ENCODE measurements at regions not wholly inside any gene's neighbourhood (a gene's known extent, or its start where the extent isn't known, plus 50 kb on each side); places are given as distances from the start of the nearest gene placed in this dataset.

DNA sequence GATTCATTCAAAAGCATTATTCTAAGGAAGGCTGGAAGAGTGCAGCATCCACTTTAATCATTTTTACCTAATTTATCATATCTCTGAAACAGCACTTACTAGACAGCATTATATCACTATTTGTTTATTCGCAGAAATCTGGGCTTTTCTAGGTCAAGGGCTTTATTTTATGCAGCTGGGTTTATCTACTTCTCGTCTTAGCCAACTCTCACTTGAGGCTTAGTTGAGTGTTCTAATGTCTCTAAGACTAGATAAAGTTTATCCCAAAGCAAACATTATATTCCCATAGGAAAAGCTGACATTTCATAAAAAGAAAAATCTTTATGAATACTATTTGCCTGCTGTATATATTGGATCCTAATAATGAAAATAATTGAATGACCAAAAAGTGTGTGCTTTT, 720.8 kb upstream of the FLRT2 start:
- Mint-ChIP-seq H3K9me3 (peaks cover 4% of the 10 kb centered on the region), H3K27me3 (no peaks in the 10 kb centered on the region), H3K27ac (no peak overlapping the region), H3K4me3 (no peak overlapping the region), H3K4me1 (no peaks in the 10 kb centered on the region), H3K36me3 (no peaks in the 10 kb centered on the region)
- ATAC-seq, result no peak

DNA sequence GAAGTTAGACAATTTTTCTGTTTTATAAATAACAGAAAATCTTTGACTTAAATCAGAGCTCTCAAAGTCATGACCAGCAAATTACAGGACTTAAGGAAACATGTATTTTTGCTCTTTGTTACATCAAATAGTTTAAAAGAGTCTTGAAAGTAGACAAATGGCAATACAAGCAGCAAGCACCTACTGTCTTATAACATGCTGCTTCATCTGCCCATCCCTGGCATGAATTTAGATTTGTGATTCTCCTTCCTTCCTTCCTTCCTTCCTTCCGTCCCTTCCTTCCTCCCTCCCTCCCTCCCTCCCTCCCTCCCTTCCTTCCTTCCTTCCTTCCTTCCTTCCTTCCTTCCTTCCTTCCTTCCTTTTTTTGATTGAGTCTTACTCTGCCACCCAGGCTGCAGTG, 715.6 kb upstream of the FLRT2 start:
- no peak for ATAC-seq
- no peak overlapping the region for H3K4me3 Mint-ChIP-seq
- no peaks in the 10 kb centered on the region for H3K27me3 Mint-ChIP-seq
- H3K36me3 Mint-ChIP-seq, result no peaks in the 10 kb centered on the region
- H3K4me1 Mint-ChIP-seq, result no peaks in the 10 kb centered on the region
- no peak overlapping the region for H3K27ac Mint-ChIP-seq
- peaks cover 7% of the 10 kb centered on the region for H3K9me3 Mint-ChIP-seq

DNA sequence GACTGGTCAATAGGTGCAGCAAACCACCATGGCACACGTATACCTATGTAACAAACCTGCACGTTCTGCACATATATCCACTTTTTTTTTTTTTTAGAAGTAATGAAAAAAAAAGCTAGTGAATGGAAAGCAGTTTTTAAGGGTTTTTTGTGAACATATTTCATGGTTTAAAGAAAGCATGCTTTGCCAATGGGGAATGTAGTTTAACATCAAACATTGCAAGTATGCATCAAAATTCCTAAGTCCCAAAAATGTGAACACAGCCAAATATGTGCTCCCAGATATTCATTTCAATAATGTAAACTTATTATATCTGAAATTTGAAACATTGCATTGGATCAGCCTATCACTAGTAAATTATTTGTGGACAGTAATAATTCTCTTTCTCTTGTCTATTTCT, 710.4 kb upstream of the FLRT2 start:
- H3K9me3 Mint-ChIP-seq, result peaks cover 16% of the 10 kb centered on the region
- ATAC-seq, result no peak

DNA sequence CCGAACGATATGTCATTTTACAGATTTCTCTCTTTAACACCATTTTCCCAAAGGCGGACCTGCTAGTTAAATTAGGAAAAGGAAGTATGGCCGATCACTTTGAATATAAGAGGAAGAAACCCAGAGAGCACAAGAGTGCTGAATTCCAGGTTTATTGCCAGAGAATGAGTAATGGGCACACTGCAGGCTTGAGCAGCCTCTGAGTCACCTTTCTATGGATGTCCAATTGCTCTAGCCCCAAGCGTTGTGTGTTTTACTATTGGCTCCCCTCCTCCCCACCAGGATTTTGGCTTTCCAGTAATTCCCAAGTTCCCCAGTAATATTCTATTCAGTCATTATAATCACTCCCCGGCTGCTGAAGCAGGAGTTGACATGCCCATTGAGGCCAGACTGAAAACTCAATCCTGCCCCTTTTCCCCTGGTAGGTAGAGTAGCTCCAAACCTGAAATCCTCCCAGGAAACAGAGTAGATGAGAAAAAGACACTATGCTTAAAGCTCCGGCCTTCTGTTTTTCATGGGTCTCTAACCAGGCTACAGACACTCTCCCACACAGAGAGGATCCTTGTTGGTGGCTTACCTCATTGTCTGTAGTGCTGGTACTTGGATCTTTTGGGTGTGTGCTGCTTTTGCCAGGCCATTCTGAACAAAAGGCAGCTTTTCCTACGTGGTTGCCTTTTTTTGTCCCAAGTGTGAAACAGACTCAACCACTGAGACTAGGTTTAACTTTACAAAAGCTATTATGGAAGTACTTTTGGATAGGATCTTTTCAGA, 704.3 kb upstream of the FLRT2 start:
- Mint-ChIP-seq H3K27ac (no peak overlapping the region), H3K27me3 (no peaks in the 10 kb centered on the region), H3K9me3 (peaks cover 8% of the 10 kb centered on the region), H3K36me3 (no peaks in the 10 kb centered on the region), H3K4me3 (no peak overlapping the region), H3K4me1 (no peaks in the 10 kb centered on the region)
- no peak for ATAC-seq

More for the DNA sequence above, 710.4 kb upstream of the FLRT2 start:
- Mint-ChIP-seq H3K36me3 (no peaks in the 10 kb centered on the region), H3K27ac (no peak overlapping the region), H3K27me3 (no peaks in the 10 kb centered on the region), H3K4me1 (no peaks in the 10 kb centered on the region), H3K4me3 (no peak overlapping the region)

DNA sequence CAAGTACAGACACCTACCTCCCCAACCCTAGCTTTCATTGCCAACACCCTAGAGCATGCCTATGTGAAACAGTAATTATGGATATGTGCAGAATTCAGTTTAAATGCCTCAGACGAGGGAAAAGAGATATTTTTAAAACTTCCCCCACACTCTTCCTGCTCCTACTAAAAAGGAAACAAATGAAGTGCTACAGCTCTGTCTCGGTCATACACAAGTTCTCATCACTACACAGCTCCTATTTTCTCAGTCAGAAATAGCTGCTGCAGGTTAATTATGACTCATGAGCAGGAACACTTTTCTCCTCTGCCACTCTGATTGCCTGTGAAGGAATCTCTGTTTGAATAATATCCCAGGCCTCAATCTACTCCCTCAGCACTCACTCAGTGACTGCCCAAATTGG, 703.6 kb upstream of the FLRT2 start:
- no peak overlapping the region for H3K4me3 Mint-ChIP-seq
- H3K27ac Mint-ChIP-seq, result no peak overlapping the region
- no peak for ATAC-seq
- H3K4me1 Mint-ChIP-seq, result no peaks in the 10 kb centered on the region
- no peaks in the 10 kb centered on the region for H3K36me3 Mint-ChIP-seq
- H3K9me3 Mint-ChIP-seq, result peaks cover 8% of the 10 kb centered on the region
- no peaks in the 10 kb centered on the region for H3K27me3 Mint-ChIP-seq

DNA sequence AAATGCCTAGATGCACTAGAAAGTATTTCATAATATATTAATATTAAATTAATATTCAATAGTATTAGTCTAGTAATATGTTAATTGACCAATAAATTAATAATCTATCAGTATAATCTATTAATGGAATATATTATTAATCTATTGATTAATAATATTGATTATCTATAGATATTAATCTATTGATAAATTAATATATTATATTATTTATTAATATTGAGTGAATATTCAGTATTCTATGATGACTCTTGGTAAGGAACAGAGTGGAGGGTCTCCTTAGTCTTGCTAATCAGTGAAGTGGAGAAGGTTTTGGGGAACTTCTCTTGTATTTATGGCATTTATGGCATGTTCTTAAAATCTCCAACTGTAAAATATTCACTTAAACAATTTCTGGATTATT, 679.3 kb upstream of the FLRT2 start:
- Mint-ChIP-seq H3K27me3 (no peaks in the 10 kb centered on the region), H3K36me3 (no peaks in the 10 kb centered on the region), H3K27ac (no peak overlapping the region), H3K4me1 (no peaks in the 10 kb centered on the region), H3K4me3 (no peak overlapping the region), H3K9me3 (no peaks in the 10 kb centered on the region)
- ATAC-seq, result no peak

DNA sequence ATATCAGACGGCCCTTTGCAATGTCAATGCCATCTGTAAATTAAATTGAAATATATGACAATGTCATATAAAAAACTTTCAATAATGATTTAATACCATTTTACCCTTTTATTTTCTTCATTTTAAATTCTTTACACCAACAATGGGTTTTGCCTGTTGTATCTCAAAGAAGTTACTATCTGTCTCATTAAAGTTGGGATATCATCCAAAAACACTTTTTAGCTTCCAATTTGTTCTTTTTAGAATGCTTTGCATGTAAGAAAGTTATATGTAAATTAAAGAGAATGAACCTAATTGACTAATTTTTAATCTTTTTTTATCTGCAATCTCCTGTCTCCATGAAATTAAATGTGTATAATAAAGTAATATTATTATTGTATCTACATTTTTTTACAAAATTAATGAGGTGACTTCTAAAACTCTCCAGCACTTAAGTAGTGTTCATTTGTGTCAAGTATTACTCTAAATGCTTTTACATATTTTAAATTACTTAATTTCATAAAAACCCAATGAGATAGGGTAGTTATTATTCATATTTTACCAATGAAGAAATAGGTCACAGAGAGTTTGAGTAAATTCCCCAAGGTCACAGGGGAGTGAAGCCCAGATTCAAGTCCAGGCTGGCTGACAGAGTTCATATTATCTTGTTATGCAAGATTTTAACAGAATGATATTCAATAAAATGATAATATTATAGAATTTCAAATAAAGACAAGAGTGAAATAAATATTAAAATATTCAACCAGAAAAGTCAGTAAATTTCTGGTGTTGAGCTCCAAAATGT, 673.0 kb upstream of the FLRT2 start:
- H3K4me1 Mint-ChIP-seq, result no peaks in the 10 kb centered on the region
- ATAC-seq, result no peak
- H3K9me3 Mint-ChIP-seq, result no peaks in the 10 kb centered on the region
- no peaks in the 10 kb centered on the region for H3K36me3 Mint-ChIP-seq
- no peak overlapping the region for H3K4me3 Mint-ChIP-seq
- no peak overlapping the region for H3K27ac Mint-ChIP-seq
- no peaks in the 10 kb centered on the region for H3K27me3 Mint-ChIP-seq

DNA sequence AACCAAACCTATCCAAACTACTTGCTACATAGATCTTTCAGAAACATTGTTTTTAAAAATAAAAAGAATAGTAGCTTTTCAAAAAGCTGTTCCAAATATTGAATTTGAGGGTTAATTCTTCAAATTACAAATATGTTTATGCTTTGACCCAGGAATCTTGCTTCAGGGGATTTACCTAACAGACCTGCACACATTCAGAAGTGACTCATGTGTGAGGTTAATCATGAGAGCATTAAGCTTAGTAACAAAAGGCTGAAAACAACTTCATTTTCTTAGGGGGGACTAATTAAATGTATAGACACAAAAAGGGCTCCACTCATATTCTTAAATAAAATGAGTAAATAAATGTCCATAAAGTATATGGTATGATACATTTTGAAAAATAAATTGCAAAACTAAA, 672.4 kb upstream of the FLRT2 start:
- Mint-ChIP-seq H3K27ac (no peak overlapping the region), H3K27me3 (no peaks in the 10 kb centered on the region), H3K4me3 (no peak overlapping the region), H3K4me1 (no peaks in the 10 kb centered on the region), H3K9me3 (no peaks in the 10 kb centered on the region), H3K36me3 (no peaks in the 10 kb centered on the region)
- ATAC-seq, result no peak

DNA sequence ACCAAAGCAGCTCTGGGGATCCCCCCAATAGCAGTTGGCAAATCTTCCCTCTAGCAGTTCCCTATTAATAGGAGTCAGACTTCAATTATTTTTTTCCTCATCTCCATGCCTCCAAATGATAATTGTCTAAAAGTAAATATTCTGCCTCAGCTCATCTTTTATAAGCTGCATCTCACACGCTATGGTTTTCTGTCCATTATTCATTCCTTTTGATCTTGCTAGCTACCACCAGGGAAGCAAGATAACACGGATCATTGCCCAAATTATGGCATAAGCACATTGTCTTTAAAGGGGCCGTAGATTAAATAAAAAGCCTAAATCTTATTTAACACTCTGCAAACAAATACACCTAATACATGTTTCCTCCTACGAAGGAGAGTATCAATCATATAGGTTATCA, 670.8 kb upstream of the FLRT2 start:
- Mint-ChIP-seq H3K36me3 (no peaks in the 10 kb centered on the region), H3K27ac (no peak overlapping the region), H3K27me3 (no peaks in the 10 kb centered on the region), H3K9me3 (peaks cover 4% of the 10 kb centered on the region), H3K4me3 (no peak overlapping the region), H3K4me1 (no peaks in the 10 kb centered on the region)
- no peak for ATAC-seq

DNA sequence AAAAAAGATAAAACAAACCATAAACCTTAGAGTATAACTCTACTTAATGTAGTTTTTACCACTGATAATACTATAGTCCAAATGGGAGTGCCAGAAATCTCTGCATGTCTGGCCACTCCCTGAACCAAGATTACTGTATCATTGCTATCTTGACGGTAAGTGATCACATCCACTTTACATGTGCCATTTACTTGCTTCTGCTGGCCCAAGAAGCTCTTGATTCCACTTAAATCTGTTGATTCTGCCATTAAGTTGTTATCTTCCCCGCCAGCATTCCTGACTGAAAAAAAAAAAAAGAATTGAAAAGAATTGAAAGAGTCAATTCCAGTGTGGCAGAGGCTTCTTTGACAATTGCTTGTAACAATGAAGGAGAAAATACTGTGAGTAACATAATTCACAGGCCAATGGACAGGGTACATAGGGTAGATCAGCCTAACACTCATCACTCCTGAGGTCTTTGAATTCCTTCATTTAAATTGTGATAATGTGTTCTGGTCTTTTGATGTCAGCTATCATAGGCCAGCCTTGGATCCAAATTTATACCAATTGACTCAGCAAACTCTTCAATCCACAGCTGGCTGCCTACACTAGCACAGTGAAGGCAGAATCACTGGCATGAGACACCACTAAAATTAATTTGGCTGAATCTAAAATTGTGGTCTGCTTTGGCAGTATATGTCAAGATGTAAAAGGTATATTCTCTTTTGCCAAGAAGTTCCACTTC, 665.2 kb upstream of the FLRT2 start:
- no peak overlapping the region for H3K4me3 Mint-ChIP-seq
- H3K4me1 Mint-ChIP-seq, result no peaks in the 10 kb centered on the region
- H3K27ac Mint-ChIP-seq, result no peak overlapping the region
- no peaks in the 10 kb centered on the region for H3K36me3 Mint-ChIP-seq
- peaks cover 4% of the 10 kb centered on the region for H3K9me3 Mint-ChIP-seq
- H3K27me3 Mint-ChIP-seq, result no peaks in the 10 kb centered on the region
- ATAC-seq, result no peak

DNA sequence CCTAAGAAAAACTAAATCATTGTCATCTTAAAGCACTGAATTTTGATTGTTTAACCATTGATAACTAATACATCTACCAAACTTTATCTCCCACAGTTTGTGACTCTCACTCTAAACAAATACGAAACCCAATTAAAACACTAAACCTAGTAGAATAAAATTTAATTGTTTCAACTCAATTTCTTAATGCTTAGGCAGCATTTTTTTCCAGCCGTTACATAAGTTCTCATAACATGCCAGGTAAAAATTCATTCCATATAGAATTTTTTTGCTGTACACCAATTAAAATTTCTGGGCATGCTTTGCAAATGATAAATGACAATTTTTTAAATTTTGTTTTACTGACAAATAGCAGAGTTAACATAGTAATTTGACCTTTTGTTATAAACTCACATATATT, 658.2 kb upstream of the FLRT2 start:
- Mint-ChIP-seq H3K27me3 (no peaks in the 10 kb centered on the region), H3K27ac (no peak overlapping the region), H3K4me1 (no peaks in the 10 kb centered on the region), H3K4me3 (no peak overlapping the region), H3K36me3 (no peaks in the 10 kb centered on the region), H3K9me3 (peaks cover 6% of the 10 kb centered on the region)
- ATAC-seq, result no peak

DNA sequence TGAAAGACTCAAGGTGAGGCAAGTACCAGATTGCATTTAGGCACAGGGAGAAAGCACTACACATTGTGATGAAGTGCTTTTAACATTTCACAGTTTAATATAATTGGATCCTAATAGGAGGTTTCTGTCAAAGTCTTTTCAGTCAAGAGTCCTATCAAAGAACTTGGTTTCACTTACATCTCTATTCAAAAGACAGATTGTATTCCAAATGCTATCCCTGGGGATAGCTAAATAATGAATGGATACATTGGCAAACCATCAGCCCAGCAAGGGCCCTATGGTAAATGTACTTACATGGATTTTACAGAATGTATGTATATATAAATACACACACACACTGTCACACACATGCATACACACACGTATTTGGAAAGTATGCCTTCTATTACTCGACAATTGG, 655.5 kb upstream of the FLRT2 start:
- peaks cover 6% of the 10 kb centered on the region for H3K9me3 Mint-ChIP-seq
- no peak overlapping the region for H3K4me3 Mint-ChIP-seq
- no peak for ATAC-seq
- H3K36me3 Mint-ChIP-seq, result no peaks in the 10 kb centered on the region
- H3K4me1 Mint-ChIP-seq, result no peaks in the 10 kb centered on the region
- H3K27me3 Mint-ChIP-seq, result no peaks in the 10 kb centered on the region
- no peak overlapping the region for H3K27ac Mint-ChIP-seq

DNA sequence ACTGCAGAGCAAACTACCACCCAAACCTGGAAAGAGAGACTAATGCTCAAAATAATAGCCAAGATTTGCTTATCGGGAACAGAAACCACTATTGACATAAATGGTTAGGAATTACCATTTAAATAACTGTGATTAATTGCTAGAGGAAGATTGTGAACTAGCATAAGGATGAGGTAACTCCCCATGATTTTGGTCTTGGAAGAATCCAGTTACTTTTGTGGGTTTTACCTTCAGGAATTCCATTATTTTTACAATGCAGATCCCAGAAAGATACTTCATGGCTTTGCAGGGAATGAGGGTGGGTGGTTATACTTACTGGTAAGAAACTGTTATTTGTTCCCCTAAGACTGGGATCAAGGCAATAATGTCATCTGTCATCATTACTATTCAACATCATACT, 652.9 kb upstream of the FLRT2 start:
- Mint-ChIP-seq H3K4me1 (no peaks in the 10 kb centered on the region), H3K9me3 (peaks cover 5% of the 10 kb centered on the region), H3K27ac (no peak overlapping the region), H3K27me3 (no peaks in the 10 kb centered on the region), H3K4me3 (no peak overlapping the region), H3K36me3 (no peaks in the 10 kb centered on the region)
- no peak for ATAC-seq

DNA sequence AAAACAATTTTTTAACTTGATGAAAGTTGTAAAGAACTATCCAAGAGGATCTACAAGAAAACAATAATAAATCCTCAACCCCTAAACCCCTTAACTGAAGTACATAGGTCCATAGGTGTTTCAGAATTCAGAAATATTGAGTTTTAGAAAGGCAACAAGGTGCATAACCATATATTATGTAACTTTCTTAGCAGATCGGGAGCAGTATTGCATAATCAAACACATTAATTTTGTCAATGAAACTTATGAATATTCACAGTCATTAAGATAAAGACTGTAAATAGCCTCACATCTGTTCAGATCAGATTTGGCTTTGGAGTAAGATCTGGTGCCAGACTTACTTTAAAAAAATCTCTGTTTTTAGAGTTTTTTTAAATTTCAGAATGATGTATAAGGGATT, 647.1 kb upstream of the FLRT2 start:
- Mint-ChIP-seq H3K4me1 (no peaks in the 10 kb centered on the region), H3K9me3 (peaks cover 9% of the 10 kb centered on the region), H3K4me3 (no peak overlapping the region), H3K27me3 (no peaks in the 10 kb centered on the region), H3K27ac (no peak overlapping the region), H3K36me3 (no peaks in the 10 kb centered on the region)
- ATAC-seq, result no peak

DNA sequence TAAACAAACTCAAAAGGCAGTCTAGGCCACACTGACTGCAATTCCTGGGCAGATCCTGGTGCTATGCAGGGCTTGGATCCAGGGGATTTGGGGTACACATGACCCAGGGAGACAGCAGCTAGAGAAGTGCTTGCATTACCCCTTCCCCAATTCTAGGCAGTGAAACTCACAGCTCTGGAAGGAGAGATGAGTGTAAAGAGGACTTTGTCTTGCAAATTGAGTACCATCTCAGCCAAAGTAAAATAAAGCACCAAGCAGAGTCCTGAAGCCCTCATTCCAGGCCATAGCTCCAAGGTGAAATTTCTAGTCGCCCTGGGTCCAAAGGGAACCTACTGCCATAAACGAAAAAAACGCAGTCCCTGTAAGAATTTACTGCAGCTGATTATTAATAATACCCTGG, 644.9 kb upstream of the FLRT2 start:
- Mint-ChIP-seq H3K4me1 (no peaks in the 10 kb centered on the region), H3K27me3 (no peaks in the 10 kb centered on the region), H3K4me3 (no peak overlapping the region), H3K27ac (no peak overlapping the region), H3K36me3 (no peaks in the 10 kb centered on the region), H3K9me3 (peaks cover 15% of the 10 kb centered on the region)
- no peak for ATAC-seq

DNA sequence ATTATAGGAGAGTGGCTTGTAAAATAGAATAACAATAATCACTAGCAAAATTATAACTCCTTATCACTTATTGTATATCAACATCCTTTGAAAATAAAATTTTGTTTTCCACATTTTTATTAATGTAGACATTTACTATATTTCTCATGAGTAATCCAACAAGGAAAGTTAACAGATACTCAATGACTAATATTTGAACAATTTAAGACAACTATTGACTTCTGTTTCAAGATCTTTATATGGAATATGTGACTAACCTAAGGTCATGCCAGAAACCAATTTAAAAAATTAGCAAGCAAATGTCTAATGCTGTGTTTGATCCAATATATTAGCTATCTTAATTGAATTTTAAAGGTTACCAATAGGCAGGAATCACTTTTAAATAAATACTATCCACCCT, 638.5 kb upstream of the FLRT2 start:
- peaks cover 11% of the 10 kb centered on the region for H3K9me3 Mint-ChIP-seq
- no peaks in the 10 kb centered on the region for H3K4me1 Mint-ChIP-seq
- no peaks in the 10 kb centered on the region for H3K36me3 Mint-ChIP-seq
- no peak for ATAC-seq
- no peak overlapping the region for H3K4me3 Mint-ChIP-seq
- H3K27ac Mint-ChIP-seq, result no peak overlapping the region
- no peaks in the 10 kb centered on the region for H3K27me3 Mint-ChIP-seq

Measured in stimulated activated memory B cell treated with anti-CD40 and anti-IgM and Interleukin-4, amounts not matched to agents 10 μg/mL and 1 μg/mL and 100 μg/mL, for 72 hours (primary cell).